HEK293 (cell line): ENCODE measurements at regions not wholly inside any gene's neighbourhood (a gene's known extent, or its start where the extent isn't known, plus 50 kb on each side); places are given as distances from the start of the nearest gene placed in this dataset.

Experiments
- CTCF ChIA-PET: fragments of 350-600 bp; formaldehyde crosslinking; extraction: SDS; loops from one replicate; lab custom pipeline; 2021; ENCODE audit warnings: antibody characterized with exemption; lab: Yijun Ruan, JAX
- POLR2A ChIA-PET: fragments of 300-600 bp; formaldehyde crosslinking; extraction: SDS; loops from one replicate; lab custom pipeline; 2020; ENCODE audit warnings: antibody characterized with exemption, inconsistent platforms; lab: Yijun Ruan, JAX
- H3K27ac ChIP-seq: fragments of 200-500 bp; sonication (Bioruptor generic); 2 replicates; pipeline ENCODE4 v1.5.1; 2014; ENCODE audit warnings: low read depth, low read length, control low read depth, inconsistent platforms; ENCODE audit errors: extremely low read depth
- H3K36me3 ChIP-seq, 2 experiments: fragments of 200-500 bp in 1 of 2; sonication (Bioruptor generic) in 1 of 2; 1 replicate in 1 of 2; 2 replicates in 1 of 2; pipeline ENCODE4 v1.5.1; 2014 to 2017; ENCODE audit warnings: inconsistent platforms in 2 of 2, low read length in 2 of 2; ENCODE audit not compliant: control insufficient read depth in 2 of 2, insufficient read depth in 1 of 2
- H3K4me1 ChIP-seq: fragments of 200-500 bp; sonication (Bioruptor generic); 2 replicates; pipeline ENCODE4 v1.5.1; 2014; ENCODE audit warnings: mild to moderate bottlenecking, low read length, inconsistent platforms; ENCODE audit not compliant: control insufficient read depth, insufficient read depth
- H3K4me3 ChIP-seq: 2 replicates; pipeline ENCODE4 v1.5.1; 2011; ENCODE audit warnings: low read depth, mild to moderate bottlenecking, control low read depth, low read length, moderate library complexity
- H3K9me3 ChIP-seq: fragments of 200-500 bp; sonication (Bioruptor generic); 2 replicates; pipeline ENCODE4 v1.5.1; 2014; ENCODE audit warnings: low read depth, low read length, inconsistent platforms; ENCODE audit not compliant: control insufficient read depth, insufficient read depth
- GFI1B ChIP-seq: fragments of 450-650 bp; formaldehyde crosslinking; IDR thresholded peaks from 2 replicates; pipeline ENCODE4 v1.5.1; 2016; ENCODE audit warnings: missing biosample characterization, missing genetic modification characterization
- KLF16 ChIP-seq: fragments of 450-650 bp; formaldehyde crosslinking; IDR thresholded peaks from 2 replicates; pipeline ENCODE4 v1.5.1; 2017; ENCODE audit warnings: missing biosample characterization, missing genetic modification characterization
- PRDM6 ChIP-seq: fragments of 450-650 bp; formaldehyde crosslinking; IDR thresholded peaks from 2 replicates; pipeline ENCODE4 v1.5.1; 2017; ENCODE audit warnings: missing biosample characterization, missing genetic modification characterization
- TCF7L2 ChIP-seq: IDR thresholded peaks from 2 replicates; pipeline ENCODE4 v1.6.1; 2011; ENCODE audit warnings: low read depth, mild to moderate bottlenecking, inconsistent platforms, low read length, moderate library complexity, borderline replicate concordance
- ZBTB44 ChIP-seq: fragments of 450-650 bp; IDR thresholded peaks from 2 replicates; pipeline ENCODE4 v1.5.1; 2018; ENCODE audit warnings: missing biosample characterization, mild to moderate bottlenecking, missing genetic modification characterization
- ZEB2 ChIP-seq: fragments of 450-650 bp; formaldehyde crosslinking; IDR thresholded peaks from 2 replicates; pipeline ENCODE4 v1.5.1; 2016; ENCODE audit warnings: missing biosample characterization, missing genetic modification characterization
- ZIC2 ChIP-seq: fragments of 450-650 bp; formaldehyde crosslinking; IDR thresholded peaks from 2 replicates; pipeline ENCODE4 v1.5.1; 2016; ENCODE audit warnings: missing biosample characterization, missing genetic modification characterization
- ZNF140 ChIP-seq: fragments of 450-650 bp; formaldehyde crosslinking; IDR thresholded peaks from 2 replicates; pipeline ENCODE4 v1.5.1; 2016; ENCODE audit warnings: missing biosample characterization, missing genetic modification characterization
- ZNF26 ChIP-seq: fragments of 450-650 bp; formaldehyde crosslinking; IDR thresholded peaks from 2 replicates; pipeline ENCODE4 v1.5.1; 2016; ENCODE audit warnings: missing biosample characterization, missing genetic modification characterization
- ZNF266 ChIP-seq: fragments of 450-650 bp; formaldehyde crosslinking; IDR thresholded peaks from 2 replicates; pipeline ENCODE4 v1.5.1; 2016; ENCODE audit warnings: missing biosample characterization, missing genetic modification characterization, low read depth
- ZNF302 ChIP-seq: fragments of 450-650 bp; formaldehyde crosslinking; IDR thresholded peaks from 2 replicates; pipeline ENCODE4 v1.5.1; 2016; ENCODE audit warnings: missing biosample characterization, missing genetic modification characterization, low read depth
- ZNF335 ChIP-seq: fragments of 450-650 bp; formaldehyde crosslinking; conservative IDR thresholded peaks from 2 replicates; pipeline ENCODE4 v1.5.1; 2016; ENCODE audit warnings: missing biosample characterization, missing genetic modification characterization
- ZNF48 ChIP-seq: fragments of 450-650 bp; formaldehyde crosslinking; IDR thresholded peaks from 2 replicates; pipeline ENCODE4 v1.5.1; 2016; ENCODE audit warnings: missing biosample characterization, missing genetic modification characterization
- ZNF670 ChIP-seq: fragments of 450-650 bp; formaldehyde crosslinking; IDR thresholded peaks from 2 replicates; pipeline ENCODE4 v1.5.1; 2016; ENCODE audit warnings: missing biosample characterization, missing genetic modification characterization, low read depth
- ZNF692 ChIP-seq: fragments of 450-650 bp; formaldehyde crosslinking; IDR thresholded peaks from 2 replicates; pipeline ENCODE4 v1.5.1; 2016; ENCODE audit warnings: missing biosample characterization, missing genetic modification characterization
- ZSCAN4 ChIP-seq: fragments of 450-650 bp; formaldehyde crosslinking; IDR thresholded peaks from 2 replicates; pipeline ENCODE4 v1.5.1; 2017; ENCODE audit warnings: missing biosample characterization, missing genetic modification characterization

- POLR2A ChIA-PET: no interaction called here
- H3K4me3 ChIP-seq: no peak overlapping the region
- no peak overlapping the region for H3K27ac ChIP-seq
- no peaks in the 10 kb centered on the region for H3K9me3 ChIP-seq
- CTCF ChIA-PET: no interaction called here
- H3K36me3 ChIP-seq: no peaks in the 10 kb centered on the region
- TF ChIP-seq ZIC2: no peak
- peak; percentile 42; the same call in 1 of the 2 replicates for TF ChIP-seq PRDM6 (tag by site-specific recombination)
- no peak for TF ChIP-seq ZBTB44 (tag by site-specific recombination)
- TF ChIP-seq ZNF26 (tag by site-specific recombination): no peak
- TF ChIP-seq ZNF692 (tag by site-specific recombination): no peak
- TF ChIP-seq, all 188 proteins: peak for 1
- H3K4me1 ChIP-seq: no peaks in the 10 kb centered on the region
These were observed 201.8 kb upstream of the GULP1 start for GRCh38 chr2:188089901-188090300.

- POLR2A ChIA-PET: no interaction called here
- Histone ChIP-seq H3K27ac (no peak overlapping the region), H3K4me1 (no peaks in the 10 kb centered on the region), H3K4me3 (no peak overlapping the region), H3K36me3 (no peaks in the 10 kb centered on the region), H3K9me3 (no peaks in the 10 kb centered on the region)
- CTCF ChIA-PET: interaction anchor here (0.7 to 1.2 kb wide), 3 partner anchors 113 to 433 kb away, joined by 3 to 4 read pairs (median 3); no protein-coding TSS in a partner anchor
- TF ChIP-seq ZNF335 (tag by site-specific recombination) (no peak), ZNF302 (tag by site-specific recombination) (no peak), ZNF670 (no peak), ZNF140 (tag by site-specific recombination) (no peak), ZNF266 (tag by site-specific recombination) (no peak), TCF7L2 (no peak), ZNF48 (no peak), ZEB2 (tag by site-specific recombination) (no peak), KLF16 (tag by site-specific recombination) (no peak), ZIC2 (no peak), ZSCAN4 (tag by site-specific recombination) (no peak), GFI1B (tag by site-specific recombination) (no peak)
These were observed 200.5 kb upstream of the GULP1 start for GRCh38 chr2:188091220-188091619.
